ENCODE measurements at regions not wholly inside any gene's neighbourhood (a gene's known extent, or its start where the extent isn't known, plus 50 kb on each side); places are given as distances from the start of the nearest gene placed in this dataset.

DNA sequence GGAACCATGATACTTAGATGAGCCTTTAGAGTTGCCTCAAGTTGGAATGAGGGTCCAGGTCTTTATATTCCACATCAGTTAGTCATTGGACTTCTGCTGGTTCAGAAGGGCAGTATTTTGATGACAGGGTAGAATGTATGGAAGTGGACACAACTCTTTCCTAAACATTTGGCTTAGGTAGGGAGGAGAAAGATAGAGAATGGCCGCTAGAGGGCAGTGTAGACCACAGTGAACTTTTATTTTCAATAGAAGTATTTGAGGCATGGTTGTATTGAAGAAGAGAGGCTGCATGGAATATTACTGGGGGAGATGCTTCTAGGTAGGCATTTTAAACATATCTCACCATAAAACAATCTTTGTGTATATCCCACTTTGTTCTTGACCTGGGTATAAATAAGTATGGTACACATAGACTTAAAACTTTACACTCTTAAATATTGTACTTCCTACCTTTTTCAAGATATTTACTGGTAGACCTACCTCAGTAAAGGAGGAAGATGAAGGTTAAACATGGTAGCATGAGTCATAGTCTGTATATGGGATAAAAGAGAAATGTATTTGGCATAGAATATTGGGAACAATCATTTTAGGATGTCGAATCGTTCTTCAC is 497.6 kb upstream of the FAM98A start:
- peak; percentile 80 for DNase-seq (ENCODE audit: low read depth)
- H3K4me3 ChIP-seq (replicated peaks; ENCODE audit: low read depth, low read length), result no peak overlapping the region
- TF ChIP-seq, protein P1, sequence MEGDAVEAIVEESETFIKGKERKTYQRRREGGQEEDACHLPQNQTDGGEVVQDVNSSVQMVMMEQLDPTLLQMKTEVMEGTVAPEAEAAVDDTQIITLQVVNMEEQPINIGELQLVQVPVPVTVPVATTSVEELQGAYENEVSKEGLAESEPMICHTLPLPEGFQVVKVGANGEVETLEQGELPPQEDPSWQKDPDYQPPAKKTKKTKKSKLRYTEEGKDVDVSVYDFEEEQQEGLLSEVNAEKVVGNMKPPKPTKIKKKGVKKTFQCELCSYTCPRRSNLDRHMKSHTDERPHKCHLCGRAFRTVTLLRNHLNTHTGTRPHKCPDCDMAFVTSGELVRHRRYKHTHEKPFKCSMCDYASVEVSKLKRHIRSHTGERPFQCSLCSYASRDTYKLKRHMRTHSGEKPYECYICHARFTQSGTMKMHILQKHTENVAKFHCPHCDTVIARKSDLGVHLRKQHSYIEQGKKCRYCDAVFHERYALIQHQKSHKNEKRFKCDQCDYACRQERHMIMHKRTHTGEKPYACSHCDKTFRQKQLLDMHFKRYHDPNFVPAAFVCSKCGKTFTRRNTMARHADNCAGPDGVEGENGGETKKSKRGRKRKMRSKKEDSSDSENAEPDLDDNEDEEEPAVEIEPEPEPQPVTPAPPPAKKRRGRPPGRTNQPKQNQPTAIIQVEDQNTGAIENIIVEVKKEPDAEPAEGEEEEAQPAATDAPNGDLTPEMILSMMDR (IDR thresholded peaks at IDR 0.05; ENCODE audit: low read length, missing control alignments), result peak; percentile 74

DNA sequence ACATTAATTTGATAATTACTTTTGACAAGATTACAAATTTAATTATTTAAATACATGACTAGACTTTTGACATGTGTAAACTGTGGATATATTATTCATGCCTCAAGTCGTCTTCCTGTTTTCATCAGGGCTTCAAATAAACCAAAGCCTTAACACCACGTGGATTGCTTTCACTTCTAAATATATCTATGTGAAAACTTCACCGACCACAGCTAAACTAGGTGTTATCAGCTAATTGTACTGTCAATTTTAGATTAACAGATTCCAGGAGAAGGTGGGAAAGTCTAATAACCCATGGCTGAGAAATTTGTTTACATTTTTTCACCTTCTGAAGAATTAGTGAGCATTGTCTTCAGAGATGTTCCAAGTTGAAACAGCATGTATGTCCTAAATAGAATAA is 494.7 kb upstream of the FAM98A start:
- H3K4me3 ChIP-seq (replicated peaks; ENCODE audit: low read depth, low read length), result no peak overlapping the region
- DNase-seq (ENCODE audit: low read depth), result no peak
- TF ChIP-seq, protein P1 (IDR thresholded peaks at IDR 0.05; ENCODE audit: low read length, missing control alignments), result no peak

DNA sequence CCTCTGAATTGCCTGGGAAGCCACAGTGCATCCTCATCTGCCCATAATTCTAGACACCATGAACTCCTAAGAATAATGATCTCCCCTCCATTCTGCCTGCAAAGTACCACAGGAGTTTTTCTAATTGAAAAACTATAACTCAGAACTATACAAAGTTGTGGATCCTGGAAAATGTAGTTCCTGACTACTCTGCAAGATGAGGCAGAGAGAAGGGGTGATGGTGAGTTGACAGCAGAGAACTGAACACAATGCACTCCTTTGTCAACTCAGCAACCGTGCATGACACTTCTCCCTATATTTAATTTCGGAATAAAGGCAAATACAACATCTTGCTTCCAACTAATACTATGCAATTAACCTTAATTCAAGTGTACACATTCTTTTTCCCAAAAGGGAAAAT is 471.1 kb upstream of the FAM98A start:
- no peak overlapping the region for H3K4me3 ChIP-seq (replicated peaks; ENCODE audit: low read depth, low read length)
- TF ChIP-seq, protein P1 (IDR thresholded peaks at IDR 0.05; ENCODE audit: low read length, missing control alignments), result no peak
- no peak for DNase-seq (ENCODE audit: low read depth)

DNA sequence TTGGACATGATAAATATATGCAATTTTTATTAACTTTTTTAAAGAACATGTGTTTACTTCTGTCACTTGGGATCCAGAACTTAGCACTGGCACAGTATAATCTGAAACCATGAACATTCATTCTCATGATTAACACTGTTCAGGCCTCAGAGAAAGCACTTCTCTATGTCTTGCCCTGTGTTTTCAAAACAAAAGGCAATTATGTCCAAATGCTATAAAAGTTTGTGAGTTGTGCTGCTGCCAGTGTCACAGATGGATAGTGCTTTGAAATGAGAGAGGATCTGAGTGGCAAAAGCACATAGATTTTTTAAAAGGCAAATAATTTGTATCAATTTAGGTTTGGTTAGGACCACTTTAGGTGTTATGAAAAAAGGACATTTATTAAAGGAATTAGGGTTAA is 470.5 kb upstream of the FAM98A start:
- TF ChIP-seq, protein P1 (IDR thresholded peaks at IDR 0.05; ENCODE audit: low read length, missing control alignments), result no peak
- no peak for DNase-seq (ENCODE audit: low read depth)

DNA sequence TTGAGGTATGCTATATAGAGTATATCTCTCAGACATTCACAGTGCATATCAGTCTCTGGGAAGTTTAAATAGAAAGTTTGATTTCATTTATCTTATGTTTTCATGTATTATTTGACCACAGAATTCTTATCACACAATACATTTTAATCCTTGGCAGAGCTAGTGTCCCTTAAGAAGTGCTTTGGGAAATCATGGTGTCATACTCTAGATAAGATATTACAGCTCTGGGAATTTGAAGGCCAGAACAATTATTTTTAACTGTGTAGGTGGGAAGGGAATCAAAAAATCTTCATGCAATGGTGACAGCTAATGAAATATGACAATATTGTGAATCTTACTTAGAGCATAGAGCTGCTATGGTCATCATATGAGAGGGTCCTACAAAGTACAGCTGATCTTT is 451.3 kb upstream of the FAM98A start:
- H3K4me3 ChIP-seq (replicated peaks; ENCODE audit: low read depth, low read length), result no peak overlapping the region
- TF ChIP-seq, protein P1 (IDR thresholded peaks at IDR 0.05; ENCODE audit: low read length, missing control alignments), result no peak
- DNase-seq (ENCODE audit: low read depth), result no peak

More for the DNA sequence above, 470.5 kb upstream of the FAM98A start:
- H3K4me3 ChIP-seq (replicated peaks; ENCODE audit: low read depth, low read length), result no peak overlapping the region

DNA sequence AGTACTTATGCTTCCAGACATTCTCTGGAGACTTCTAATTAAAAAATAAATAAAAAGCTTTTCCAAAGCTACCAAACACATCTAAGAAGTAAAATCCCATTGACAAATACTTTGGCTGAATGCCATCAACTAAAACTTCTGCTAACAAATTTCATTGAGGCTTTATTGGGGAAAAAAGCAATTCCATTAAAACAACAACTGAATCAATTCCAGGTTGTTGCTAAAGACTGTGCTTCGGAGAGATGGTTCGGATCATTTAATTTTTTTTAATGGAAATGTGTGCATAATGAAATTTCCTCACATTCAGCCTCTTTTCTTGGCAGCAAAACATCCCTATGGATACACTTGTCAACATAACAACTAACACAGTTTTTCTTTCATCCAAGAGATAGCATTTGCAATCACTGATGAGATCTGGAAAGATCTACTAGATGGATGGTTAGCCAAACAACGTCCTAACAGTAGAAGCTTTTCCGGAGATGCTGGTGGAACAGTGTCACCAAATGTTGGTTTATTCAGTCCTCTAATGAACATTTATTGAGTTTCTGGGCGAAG is 446.1 kb upstream of the FAM98A start:
- TF ChIP-seq, protein P1 (IDR thresholded peaks at IDR 0.05; ENCODE audit: low read length, missing control alignments), result no peak
- H3K4me3 ChIP-seq (replicated peaks; ENCODE audit: low read depth, low read length), result no peak overlapping the region

DNA sequence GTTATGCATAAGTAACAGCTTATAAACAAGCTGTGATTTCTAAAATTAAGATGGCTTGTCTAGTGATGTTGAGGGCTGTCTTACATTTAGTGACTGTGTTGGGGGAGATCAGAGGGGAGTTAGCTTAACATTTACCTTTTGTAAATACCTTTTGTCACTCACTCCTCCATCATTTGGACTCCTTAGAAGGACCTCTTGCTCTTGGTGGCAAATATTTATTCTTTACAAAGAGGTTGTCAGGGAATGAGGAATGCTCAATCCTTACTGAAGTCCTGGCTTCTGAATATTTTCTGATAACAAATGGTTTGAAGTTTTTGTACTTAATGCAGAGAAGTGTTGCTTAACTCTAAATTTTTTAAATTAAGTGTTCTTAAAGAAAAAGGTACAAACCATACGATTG is 438.8 kb upstream of the FAM98A start:
- DNase-seq (ENCODE audit: low read depth), result no peak
- no peak overlapping the region for H3K4me3 ChIP-seq (replicated peaks; ENCODE audit: low read depth, low read length)
- TF ChIP-seq, protein P1 (IDR thresholded peaks at IDR 0.05; ENCODE audit: low read length, missing control alignments), result no peak

More for the DNA sequence above, 446.1 kb upstream of the FAM98A start:
- DNase-seq (ENCODE audit: low read depth), result no peak
